Activated CD8-positive, alpha-beta memory T cell treated with anti-CD3 and anti-CD28 coated beads for 36 hours (primary cell): ENCODE measurements at regions not wholly inside any gene's neighbourhood (a gene's known extent, or its start where the extent isn't known, plus 50 kb on each side); places are given as distances from the start of the nearest gene placed in this dataset.

Experiments used
- CTCF ChIA-PET: fragments of 350-600 bp; sonication (Branson Sonifier 250); formaldehyde crosslinking; loops from one replicate; lab custom pipeline; 2021; ENCODE audit warnings: antibody characterized with exemption; lab: Charles Lee
- POLR2A ChIA-PET: fragments of 350-600 bp; sonication (Branson Sonifier 250); formaldehyde crosslinking; loops from one replicate; lab custom pipeline; 2021; ENCODE audit warnings: antibody characterized with exemption; lab: Charles Lee

GRCh38 chr22:48320048-48320682 is 1507.5 kb downstream of the BRD1 start:
- ChIA-PET POLR2A (no interaction called here), CTCF (no interaction called here)

- POLR2A ChIA-PET, result no interaction called here
- CTCF ChIA-PET, result interaction anchor here (0.6 kb wide), 1 partner anchor 206 kb away, joined by 4 read pairs; no protein-coding TSS in a partner anchor
These were observed 1508.2 kb downstream of the BRD1 start for GRCh38 chr22:48319321-48320047.

GRCh38 chr22:48318575-48319320 is 1508.9 kb downstream of the BRD1 start:
- ChIA-PET POLR2A (no interaction called here), CTCF (no interaction called here)

- POLR2A ChIA-PET, result no interaction called here
- CTCF ChIA-PET, result no interaction called here
These were observed 1509.5 kb downstream of the BRD1 start for GRCh38 chr22:48318173-48318572.

- ChIA-PET CTCF (no interaction called here), POLR2A (no interaction called here)
These were observed 1511.1 kb downstream of the BRD1 start for GRCh38 chr22:48316257-48317250.

GRCh38 chr22:48315439-48316256 is 1512.0 kb downstream of the BRD1 start:
- CTCF ChIA-PET, result no interaction called here

GRCh38 chr22:48314073-48314472 is 1513.6 kb downstream of the BRD1 start:
- ChIA-PET POLR2A (no interaction called here), CTCF (interaction anchor here (0.5 kb wide), 1 partner anchor 194 kb away, joined by 4 read pairs; no protein-coding TSS in a partner anchor)

More at GRCh38 chr22:48315439-48316256, 1512.0 kb downstream of the BRD1 start:
- POLR2A ChIA-PET, result no interaction called here

GRCh38 chr22:48313175-48313830 is 1514.4 kb downstream of the BRD1 start:
- CTCF ChIA-PET, result no interaction called here
- POLR2A ChIA-PET, result no interaction called here

GRCh38 chr22:48310740-48311139 is 1516.9 kb downstream of the BRD1 start:
- ChIA-PET CTCF (no interaction called here), POLR2A (no interaction called here)

- CTCF ChIA-PET, result no interaction called here
- POLR2A ChIA-PET, result no interaction called here
These were observed 1517.4 kb downstream of the BRD1 start for GRCh38 chr22:48310289-48310688.

- ChIA-PET CTCF (no interaction called here), POLR2A (no interaction called here)
These were observed 1517.8 kb downstream of the BRD1 start for GRCh38 chr22:48309836-48310235.

- CTCF ChIA-PET, result no interaction called here
- POLR2A ChIA-PET, result no interaction called here
These were observed 1518.5 kb downstream of the BRD1 start for GRCh38 chr22:48309115-48309705.

GRCh38 chr22:48307931-48308330 is 1519.7 kb downstream of the BRD1 start:
- ChIA-PET POLR2A (no interaction called here), CTCF (no interaction called here)

GRCh38 chr22:48306785-48307510 is 1520.7 kb downstream of the BRD1 start:
- ChIA-PET POLR2A (no interaction called here), CTCF (no interaction called here)

- ChIA-PET CTCF (no interaction called here), POLR2A (no interaction called here)
These were observed 1521.4 kb downstream of the BRD1 start for GRCh38 chr22:48306284-48306683.

- ChIA-PET POLR2A (no interaction called here), CTCF (no interaction called here)
These were observed 1521.9 kb downstream of the BRD1 start for GRCh38 chr22:48305726-48306235.

GRCh38 chr22:48303369-48303725 is 1524.3 kb downstream of the BRD1 start:
- POLR2A ChIA-PET, result no interaction called here
- CTCF ChIA-PET, result no interaction called here
